HepG2 (cell line): ENCODE measurements at regions not wholly inside any gene's neighbourhood (a gene's known extent, or its start where the extent isn't known, plus 50 kb on each side); places are given as distances from the start of the nearest gene placed in this dataset.
"Not testable (repeated sequence)": the region's sequence is repeated elsewhere in the genome, so short reads cannot be mapped to it uniquely, and the experiment has no call there.

Experiments
- CTCF ChIP-seq: sonication (generic); formaldehyde crosslinking; IDR thresholded peaks from 2 replicates; pipeline ENCODE4 v1.5.0; 2020; ENCODE audit warnings: mild to moderate bottlenecking, missing genetic modification reagents, moderate library complexity
- HMG20A ChIP-seq: IDR thresholded peaks from 2 replicates; pipeline ENCODE4 v1.6.1; 2016; ENCODE audit warnings: borderline replicate concordance
- JUN ChIP-seq: sonication (generic); formaldehyde crosslinking; IDR thresholded peaks from 2 replicates; pipeline ENCODE4 v1.4.0; 2020; ENCODE audit warnings: mild to moderate bottlenecking, missing genetic modification reagents
- MAX ChIP-seq: IDR thresholded peaks from 2 replicates; pipeline ENCODE4 v1.6.1; 2012; ENCODE audit warnings: inconsistent platforms
- MYC ChIP-seq: sonication (generic); formaldehyde crosslinking; IDR thresholded peaks from 2 replicates; pipeline ENCODE4 v1.9.0; 2021; ENCODE audit warnings: missing genetic modification reagents, borderline replicate concordance
- PHF21A ChIP-seq: sonication (generic); formaldehyde crosslinking; IDR thresholded peaks from 2 replicates; pipeline ENCODE4 v1.5.0; 2020; ENCODE audit warnings: mild to moderate bottlenecking, missing genetic modification reagents
- SRF ChIP-seq: IDR thresholded peaks from 2 replicates; pipeline ENCODE4 v1.6.1; 2011; ENCODE audit warnings: mild to moderate bottlenecking, low read depth, low read length, moderate library complexity
- TAF1 ChIP-seq: sonication (generic); formaldehyde crosslinking; IDR thresholded peaks from 2 replicates; pipeline ENCODE4 v1.4.0; 2020; ENCODE audit warnings: missing genetic modification reagents
- TCF12 ChIP-seq, 2 experiments: fragments of 450-650 bp in 1 of 2; sonication (generic) in 1 of 2; formaldehyde crosslinking in 1 of 2; IDR thresholded peaks; 2 replicates each; pipeline versions ENCODE4 v1.6.1 to v1.8.0; 2017 to 2022; ENCODE audit warnings: antibody characterized with exemption in 1 of 2, mild to moderate bottlenecking in 1 of 2, missing genetic modification reagents in 1 of 2, moderate library complexity in 1 of 2
- ZNF20 ChIP-seq: sonication (generic); formaldehyde crosslinking; IDR thresholded peaks from 2 replicates; pipeline ENCODE4 v1.4.0; 2020; ENCODE audit warnings: mild to moderate bottlenecking, moderate library complexity, missing genetic modification reagents
- ZNF251 ChIP-seq: sonication (generic); formaldehyde crosslinking; IDR thresholded peaks from 2 replicates; pipeline ENCODE4 v1.9.0; 2021; ENCODE audit warnings: mild to moderate bottlenecking, missing genetic modification reagents
- ZNF282 ChIP-seq: fragments of 450-650 bp; IDR thresholded peaks from 2 replicates; pipeline ENCODE4 v1.6.1; 2018; ENCODE audit not compliant: partially characterized antibody
- ZNF549 ChIP-seq: sonication (generic); formaldehyde crosslinking; IDR thresholded peaks from 2 replicates; pipeline ENCODE4 v1.5.0; 2020; ENCODE audit warnings: missing genetic modification reagents
- ZNF652 ChIP-seq: IDR thresholded peaks from 2 replicates; pipeline ENCODE4 v1.6.1; 2016; ENCODE audit warnings: low read depth, borderline replicate concordance

GRCh38 chr1:66466695-66467094, 67.3 kb upstream of the SGIP1 start:
- not testable (repeated sequence) for TF ChIP-seq ZNF549; MAX; CTCF (CRISPR knock-in tag); JUN (CRISPR knock-in tag); ZNF652 (CRISPR knock-in tag); SRF; ZNF282; PHF21A (CRISPR knock-in tag); HMG20A (CRISPR knock-in tag); ZNF20 (CRISPR knock-in tag); TCF12 (IDR thresholded peaks at IDR 0.05); TCF12 (CRISPR knock-in tag; IDR thresholded peaks at IDR 0.05); ZNF251 (CRISPR knock-in tag); MYC (CRISPR knock-in tag); TAF1 (CRISPR knock-in tag)
